ENCODE measurements at regions not wholly inside any gene's neighbourhood (a gene's known extent, or its start where the extent isn't known, plus 50 kb on each side); places are given as distances from the start of the nearest gene placed in this dataset.
"Not testable (repeated sequence)": the region's sequence is repeated elsewhere in the genome, so short reads cannot be mapped to it uniquely, and the experiment has no call there.

DNA sequence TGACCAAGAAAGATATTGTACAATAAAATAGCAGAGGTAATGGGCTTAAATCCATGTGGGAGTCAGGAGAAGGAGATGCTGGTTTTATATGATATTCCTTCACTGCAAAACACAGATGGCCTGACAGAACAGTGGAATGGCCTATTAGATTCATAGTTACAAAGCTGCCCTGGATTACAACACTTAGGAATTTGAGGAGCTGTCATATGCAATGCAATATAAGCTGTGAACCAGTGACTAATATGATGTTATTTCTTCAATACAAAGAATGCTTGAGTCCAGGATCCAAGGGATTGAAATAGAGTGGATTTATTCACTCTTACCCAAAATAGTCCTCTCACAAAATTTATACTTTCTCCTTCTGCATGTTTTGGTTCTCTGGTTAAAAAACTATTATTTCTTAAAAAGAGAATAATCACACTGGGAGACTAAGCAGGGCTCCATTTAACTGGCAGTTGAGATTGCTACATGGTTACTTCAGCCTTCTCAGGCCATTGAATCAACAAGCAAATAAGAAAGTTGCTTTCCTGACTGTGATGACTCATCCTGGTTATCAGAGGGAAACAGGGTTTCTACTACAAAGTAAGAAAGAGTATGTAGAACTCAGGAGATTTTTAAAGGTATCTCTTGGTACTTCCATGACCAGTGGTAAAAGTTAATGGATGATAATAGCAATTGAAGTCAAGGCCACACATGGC lies 79.8 kb upstream of the ZPLD1 start:
- peak; percentile 4 for DNase-seq

GRCh38 chr3:102356506-102356905 lies 78.3 kb upstream of the ZPLD1 start:
- no peak for DNase-seq

DNA sequence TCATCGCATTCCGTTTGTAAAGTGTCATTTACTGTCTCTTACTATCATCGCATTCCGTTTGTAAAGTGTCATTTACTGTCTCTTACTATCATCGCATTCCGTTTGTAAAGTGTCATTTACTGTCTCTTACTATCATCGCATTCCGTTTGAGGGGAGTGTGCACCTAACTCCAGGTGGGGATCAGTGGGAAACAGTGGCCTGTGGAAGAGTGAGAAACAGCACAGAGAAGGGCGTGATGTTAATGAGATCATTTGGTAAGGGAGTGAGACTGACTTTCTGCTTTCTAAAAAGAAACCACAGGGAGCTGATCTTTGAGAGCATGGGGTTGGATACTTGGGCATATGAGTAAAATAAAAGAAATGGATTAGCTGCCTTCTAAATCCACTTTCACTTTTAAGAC lies 77.5 kb upstream of the ZPLD1 start:
- not testable (repeated sequence) for DNase-seq

DNA sequence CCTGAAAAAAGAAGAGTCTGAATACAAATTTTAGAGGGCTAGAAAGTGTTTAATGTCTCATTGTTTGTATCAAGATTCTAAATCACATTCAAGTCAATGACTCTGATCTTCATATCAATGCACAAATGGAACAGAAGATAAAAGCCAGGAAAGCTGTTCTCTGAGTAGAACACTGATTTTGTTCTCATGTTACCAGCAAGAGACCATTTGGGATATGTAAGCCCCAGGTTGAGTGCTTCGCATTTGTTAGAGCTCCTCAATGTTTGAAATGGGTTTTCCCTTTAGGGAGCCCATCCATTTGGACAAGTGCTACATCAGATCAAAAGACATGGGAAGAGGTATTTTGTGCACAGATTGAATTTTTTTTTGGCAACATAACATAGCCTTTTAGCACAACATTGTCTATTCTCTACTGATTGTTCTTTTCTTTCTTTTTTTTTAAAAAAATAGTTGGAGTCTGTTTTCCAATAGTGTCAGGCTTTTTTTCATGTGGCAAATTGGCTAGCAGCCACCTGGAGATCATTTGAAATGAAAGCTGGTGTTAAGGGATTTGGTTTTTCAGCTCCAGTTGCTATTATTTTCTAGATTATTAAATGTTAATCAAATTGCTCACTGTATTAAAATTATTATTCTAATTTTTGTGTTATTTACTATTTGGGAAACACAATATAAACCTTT lies 74.5 kb upstream of the ZPLD1 start:
- DNase-seq = peak; percentile 7

GRCh38 chr3:102361101-102361500 lies 73.7 kb upstream of the ZPLD1 start:
- DNase-seq = no peak

DNA sequence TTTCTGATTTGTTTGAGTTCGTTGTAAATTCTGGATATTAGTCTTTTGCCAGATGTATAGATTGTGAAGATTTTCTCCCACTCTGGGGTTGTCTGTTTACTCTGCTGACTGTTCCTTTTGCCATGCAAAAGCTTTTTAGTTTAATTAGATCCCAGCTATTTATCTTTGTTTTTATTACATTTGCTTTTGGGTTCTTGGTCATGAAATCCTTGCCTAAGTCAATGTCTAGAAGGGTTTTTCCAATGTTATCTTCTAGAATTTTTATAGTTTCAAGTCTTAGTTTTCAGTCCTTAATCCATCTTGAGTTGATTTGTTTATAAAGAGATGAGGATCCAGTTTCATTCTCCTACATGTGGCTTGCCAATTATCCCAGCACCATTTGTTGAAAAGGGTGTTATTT lies 68.7 kb upstream of the ZPLD1 start:
- not testable (repeated sequence) for DNase-seq

DNA sequence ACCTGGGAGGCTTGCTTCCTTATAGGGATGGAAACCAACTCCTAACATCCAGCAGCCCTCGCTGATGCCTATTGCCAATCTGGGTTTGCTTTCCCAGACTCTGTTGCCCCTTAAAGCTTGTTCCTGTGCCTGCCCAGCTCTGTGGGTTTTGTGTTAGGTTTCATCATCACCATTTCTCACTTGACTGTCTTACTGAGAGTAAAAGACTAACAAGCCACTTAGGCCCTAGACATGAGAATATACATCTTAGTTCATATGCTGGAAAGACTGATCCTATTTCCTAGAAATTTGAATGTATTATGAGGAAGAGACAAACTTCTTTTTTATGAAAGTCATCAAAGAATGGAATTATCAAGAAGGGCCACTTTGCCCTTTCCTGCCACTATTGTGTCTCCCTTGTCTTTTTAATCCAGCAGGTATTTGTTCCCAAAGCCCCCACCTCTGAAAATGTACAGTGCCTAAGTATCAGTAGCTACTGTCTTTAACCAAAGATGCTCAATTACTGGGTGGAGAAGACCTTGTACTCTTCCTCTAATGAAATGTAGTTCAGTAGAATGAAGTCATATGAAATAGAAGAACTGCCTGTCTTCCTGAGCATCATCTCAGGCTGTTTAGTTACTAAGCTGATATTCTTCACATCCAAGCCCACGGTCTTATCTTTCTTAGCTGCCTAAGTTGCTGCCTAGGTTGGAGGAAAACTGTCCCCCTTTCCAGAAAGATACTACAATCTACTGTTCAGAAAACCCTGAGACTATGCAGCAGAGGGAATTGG lies 59.8 kb upstream of the ZPLD1 start:
- DNase-seq = no peak

GRCh38 chr3:102378216-102378615 lies 56.6 kb upstream of the ZPLD1 start:
- peak; percentile 80 for DNase-seq

GRCh38 chr3:102382201-102382600 lies 52.6 kb upstream of the ZPLD1 start:
- peak; percentile 60 for DNase-seq
